ENCODE measurements at regions not wholly inside any gene's neighbourhood (a gene's known extent, or its start where the extent isn't known, plus 50 kb on each side); places are given as distances from the start of the nearest gene placed in this dataset.

- TF ChIP-seq POLR2A (IDR thresholded peaks at IDR 0.05) (no peak), EP300 (IDR thresholded peaks at IDR 0.05) (no peak), CTCF (IDR thresholded peaks at IDR 0.05) (no peak), POLR2AphosphoS5 (IDR thresholded peaks at IDR 0.05) (peak; percentile 10 to 11)
These were observed 632.1 kb downstream of the DIAPH3 start for GRCh38 chr13:59531571-59532091.

Data from upper lobe of left lung (tissue), 4 donors.